UCSD-AML1 (cell line): ENCODE measurements at regions not wholly inside any gene's neighbourhood (a gene's known extent, or its start where the extent isn't known, plus 50 kb on each side); places are given as distances from the start of the nearest gene placed in this dataset.

Experiments
- DNase-seq: peaks from one replicate; lab custom pipeline; 2025; ENCODE audit not compliant: unreplicated experiment; lab: John Stamatoyannopoulos, UW

GRCh38 chr5:162323466-162323865 lies 255.9 kb downstream of the GABRG2 start:
- DNase-seq = no peak

GRCh38 chr5:162324328-162324727 lies 256.8 kb downstream of the GABRG2 start:
- no peak for DNase-seq

GRCh38 chr5:162325143-162325727 lies 257.7 kb downstream of the GABRG2 start:
- DNase-seq = no peak

GRCh38 chr5:162334944-162335343 lies 267.4 kb downstream of the GABRG2 start:
- no peak for DNase-seq

GRCh38 chr5:162360373-162360931 lies 292.9 kb downstream of the GABRG2 start:
- no peak for DNase-seq

GRCh38 chr5:162372256-162372655 lies 304.7 kb downstream of the GABRG2 start:
- no peak for DNase-seq

GRCh38 chr5:162377895-162378294 lies 310.3 kb downstream of the GABRG2 start:
- DNase-seq = no peak

GRCh38 chr5:162382839-162383238 lies 315.3 kb downstream of the GABRG2 start:
- DNase-seq = no peak

GRCh38 chr5:162384225-162384624 lies 316.7 kb downstream of the GABRG2 start:
- DNase-seq = no peak

GRCh38 chr5:162391833-162392232 lies 324.3 kb downstream of the GABRG2 start:
- DNase-seq = no peak

- no peak for DNase-seq
Measured at GRCh38 chr5:162392336-162392735, 324.8 kb downstream of the GABRG2 start.

- DNase-seq = no peak
Measured at GRCh38 chr5:162393534-162393933, 326.0 kb downstream of the GABRG2 start.

- DNase-seq = no peak
Measured at GRCh38 chr5:162407614-162408013, 340.0 kb downstream of the GABRG2 start.

GRCh38 chr5:162410365-162410764 lies 342.8 kb downstream of the GABRG2 start:
- no peak for DNase-seq

GRCh38 chr5:162429142-162429541 lies 361.6 kb downstream of the GABRG2 start:
- no peak for DNase-seq

- DNase-seq = no peak
Measured at GRCh38 chr5:162434281-162434680, 366.7 kb downstream of the GABRG2 start.

GRCh38 chr5:162436055-162436454 lies 368.5 kb downstream of the GABRG2 start:
- DNase-seq = no peak

- no peak for DNase-seq
Measured at GRCh38 chr5:162444129-162444762, 376.7 kb downstream of the GABRG2 start.

GRCh38 chr5:162456086-162456485 lies 388.5 kb downstream of the GABRG2 start:
- no peak for DNase-seq

- no peak for DNase-seq
Measured at GRCh38 chr5:162466011-162466410, 398.4 kb downstream of the GABRG2 start.

GRCh38 chr5:162473041-162473714 lies 405.6 kb downstream of the GABRG2 start:
- no peak for DNase-seq

GRCh38 chr5:162474239-162474638 lies 406.7 kb downstream of the GABRG2 start:
- DNase-seq = no peak
